Smooth muscle cell (in vitro differentiated cells): ENCODE measurements at regions not wholly inside any gene's neighbourhood (a gene's known extent, or its start where the extent isn't known, plus 50 kb on each side); places are given as distances from the start of the nearest gene placed in this dataset.

Experiments used
- DNase-seq: peaks from one replicate; lab custom pipeline; 2025; ENCODE audit not compliant: unreplicated experiment; lab: John Stamatoyannopoulos, UW
- H2AFZ ChIP-seq: fragments of 200-600 bp; sonication (generic); 2 replicates; pipeline ENCODE4 v1.6.0; 2016; ENCODE audit warnings: antibody characterized with exemption, low read depth, mild to moderate bottlenecking
- H3F3A ChIP-seq: fragments of 200-600 bp; sonication (generic); 2 replicates; pipeline ENCODE4 v1.6.0; 2017; ENCODE audit warnings: antibody characterized with exemption, low read depth
- H3K27ac ChIP-seq: fragments of 200-600 bp; sonication (generic); 2 replicates; pipeline ENCODE4 v1.5.1; 2016; ENCODE audit warnings: low read depth, mild to moderate bottlenecking
- H3K27me3 ChIP-seq: fragments of 200-600 bp; sonication (generic); 2 replicates; pipeline ENCODE4 v1.6.1; 2016; ENCODE audit warnings: low read depth, mild to moderate bottlenecking
- H3K36me3 ChIP-seq: fragments of 200-600 bp; sonication (generic); 2 replicates; pipeline ENCODE4 v1.5.1; 2016; ENCODE audit warnings: low read depth
- H3K4me1 ChIP-seq: fragments of 200-600 bp; sonication (generic); 2 replicates; pipeline ENCODE4 v1.5.1; 2016; ENCODE audit warnings: low read depth
- H3K4me2 ChIP-seq: fragments of 200-600 bp; sonication (generic); 2 replicates; pipeline ENCODE4 v1.6.0; 2016; ENCODE audit warnings: mild to moderate bottlenecking
- H3K4me3 ChIP-seq: fragments of 200-600 bp; sonication (generic); 2 replicates; pipeline ENCODE4 v1.5.1; 2016; ENCODE audit warnings: mild to moderate bottlenecking
- H3K79me2 ChIP-seq: fragments of 200-600 bp; sonication (generic); 2 replicates; pipeline ENCODE4 v1.6.0; 2016; ENCODE audit warnings: low read depth, mild to moderate bottlenecking
- H3K9ac ChIP-seq: fragments of 200-600 bp; sonication (generic); 2 replicates; pipeline ENCODE4 v1.6.0; 2016; ENCODE audit warnings: low read depth
- H3K9me3 ChIP-seq: fragments of 200-600 bp; sonication (generic); replicated peaks from 2 replicates; pipeline ENCODE4 v1.5.1; 2016; ENCODE audit warnings: low read depth
- H4K20me1 ChIP-seq: fragments of 200-600 bp; sonication (generic); 2 replicates; pipeline ENCODE4 v1.6.0; 2016; ENCODE audit warnings: low read depth
- WGBS: methylation state at CpG from one replicate; pipeline ENCODE4 v1.1.7; 2016; ENCODE audit warnings: low lambda C conversion rate; 5-methylcytosine and 5-hydroxymethylcytosine counted together
- TF ChIP-seq, protein P1 (sequence below): fragments of 200-600 bp; sonication (generic); IDR thresholded peaks from 2 replicates; pipeline ENCODE4 v1.5.1; 2017; ENCODE audit warnings: borderline replicate concordance, mild to moderate bottlenecking, antibody characterized with exemption; ENCODE audit not compliant: insufficient read depth, poor library complexity, severe bottlenecking

- TF ChIP-seq, protein P1, sequence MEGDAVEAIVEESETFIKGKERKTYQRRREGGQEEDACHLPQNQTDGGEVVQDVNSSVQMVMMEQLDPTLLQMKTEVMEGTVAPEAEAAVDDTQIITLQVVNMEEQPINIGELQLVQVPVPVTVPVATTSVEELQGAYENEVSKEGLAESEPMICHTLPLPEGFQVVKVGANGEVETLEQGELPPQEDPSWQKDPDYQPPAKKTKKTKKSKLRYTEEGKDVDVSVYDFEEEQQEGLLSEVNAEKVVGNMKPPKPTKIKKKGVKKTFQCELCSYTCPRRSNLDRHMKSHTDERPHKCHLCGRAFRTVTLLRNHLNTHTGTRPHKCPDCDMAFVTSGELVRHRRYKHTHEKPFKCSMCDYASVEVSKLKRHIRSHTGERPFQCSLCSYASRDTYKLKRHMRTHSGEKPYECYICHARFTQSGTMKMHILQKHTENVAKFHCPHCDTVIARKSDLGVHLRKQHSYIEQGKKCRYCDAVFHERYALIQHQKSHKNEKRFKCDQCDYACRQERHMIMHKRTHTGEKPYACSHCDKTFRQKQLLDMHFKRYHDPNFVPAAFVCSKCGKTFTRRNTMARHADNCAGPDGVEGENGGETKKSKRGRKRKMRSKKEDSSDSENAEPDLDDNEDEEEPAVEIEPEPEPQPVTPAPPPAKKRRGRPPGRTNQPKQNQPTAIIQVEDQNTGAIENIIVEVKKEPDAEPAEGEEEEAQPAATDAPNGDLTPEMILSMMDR = no peak
- DNase-seq = no peak
- WGBS = 88% methylated on average over 3 of the region's 3 CpGs
- H3F3A ChIP-seq = peaks cover 16% of the 10 kb centered on the region
- no peaks in the 10 kb centered on the region for H3K27me3 ChIP-seq
- H3K9me3 ChIP-seq = no peaks in the 10 kb centered on the region
- H2AFZ ChIP-seq = no peak overlapping the region
- H3K79me2 ChIP-seq = no peaks in the 10 kb centered on the region
- H3K36me3 ChIP-seq = no peaks in the 10 kb centered on the region
- H3K4me2 ChIP-seq = no peak overlapping the region
- no peak overlapping the region for H3K4me3 ChIP-seq
- no peaks in the 10 kb centered on the region for H4K20me1 ChIP-seq
- no peaks in the 10 kb centered on the region for H3K4me1 ChIP-seq
- no peak overlapping the region for H3K9ac ChIP-seq
- no peak overlapping the region for H3K27ac ChIP-seq
These were observed 641.9 kb upstream of the TBX3 start for GRCh38 chr12:115325858-115326257.

- Histone ChIP-seq H3K9me3 (no peaks in the 10 kb centered on the region), H3K9ac (no peak overlapping the region), H3K27ac (peak overlapping the region; percentile 61), H3K27me3 (no peaks in the 10 kb centered on the region), H3K4me2 (peak overlapping the region; percentile 42), H3K4me1 (no peaks in the 10 kb centered on the region), H3K36me3 (no peaks in the 10 kb centered on the region), H2AFZ (no peak overlapping the region), H4K20me1 (no peaks in the 10 kb centered on the region), H3F3A (peaks cover 16% of the 10 kb centered on the region), H3K4me3 (no peak overlapping the region), H3K79me2 (no peaks in the 10 kb centered on the region)
- no peak for DNase-seq
- 27% methylated on average over 5 of the region's 5 CpGs for WGBS
- TF ChIP-seq, protein P1 = no peak
These were observed 641.1 kb upstream of the TBX3 start for GRCh38 chr12:115324949-115325593.

- no peaks in the 10 kb centered on the region for H3K27me3 ChIP-seq
- H3K4me3 ChIP-seq = no peak overlapping the region
- TF ChIP-seq, protein P1 = no peak
- DNase-seq = no peak
- H3K4me1 ChIP-seq = no peaks in the 10 kb centered on the region
- H3K79me2 ChIP-seq = no peaks in the 10 kb centered on the region
- no peak overlapping the region for H3K9ac ChIP-seq
- H3F3A ChIP-seq = peaks cover 16% of the 10 kb centered on the region
- H2AFZ ChIP-seq = no peak overlapping the region
- 91% methylated on average over 1 of the region's 3 CpGs for WGBS
- H3K4me2 ChIP-seq = no peak overlapping the region
- H3K9me3 ChIP-seq = no peaks in the 10 kb centered on the region
- H3K27ac ChIP-seq = peak overlapping the region; percentile 18
- no peaks in the 10 kb centered on the region for H4K20me1 ChIP-seq
- H3K36me3 ChIP-seq = no peaks in the 10 kb centered on the region
These were observed 639.4 kb upstream of the TBX3 start for GRCh38 chr12:115323223-115323905.
